ENCODE measurements at regions not wholly inside any gene's neighbourhood (a gene's known extent, or its start where the extent isn't known, plus 50 kb on each side); places are given as distances from the start of the nearest gene placed in this dataset.

DNA sequence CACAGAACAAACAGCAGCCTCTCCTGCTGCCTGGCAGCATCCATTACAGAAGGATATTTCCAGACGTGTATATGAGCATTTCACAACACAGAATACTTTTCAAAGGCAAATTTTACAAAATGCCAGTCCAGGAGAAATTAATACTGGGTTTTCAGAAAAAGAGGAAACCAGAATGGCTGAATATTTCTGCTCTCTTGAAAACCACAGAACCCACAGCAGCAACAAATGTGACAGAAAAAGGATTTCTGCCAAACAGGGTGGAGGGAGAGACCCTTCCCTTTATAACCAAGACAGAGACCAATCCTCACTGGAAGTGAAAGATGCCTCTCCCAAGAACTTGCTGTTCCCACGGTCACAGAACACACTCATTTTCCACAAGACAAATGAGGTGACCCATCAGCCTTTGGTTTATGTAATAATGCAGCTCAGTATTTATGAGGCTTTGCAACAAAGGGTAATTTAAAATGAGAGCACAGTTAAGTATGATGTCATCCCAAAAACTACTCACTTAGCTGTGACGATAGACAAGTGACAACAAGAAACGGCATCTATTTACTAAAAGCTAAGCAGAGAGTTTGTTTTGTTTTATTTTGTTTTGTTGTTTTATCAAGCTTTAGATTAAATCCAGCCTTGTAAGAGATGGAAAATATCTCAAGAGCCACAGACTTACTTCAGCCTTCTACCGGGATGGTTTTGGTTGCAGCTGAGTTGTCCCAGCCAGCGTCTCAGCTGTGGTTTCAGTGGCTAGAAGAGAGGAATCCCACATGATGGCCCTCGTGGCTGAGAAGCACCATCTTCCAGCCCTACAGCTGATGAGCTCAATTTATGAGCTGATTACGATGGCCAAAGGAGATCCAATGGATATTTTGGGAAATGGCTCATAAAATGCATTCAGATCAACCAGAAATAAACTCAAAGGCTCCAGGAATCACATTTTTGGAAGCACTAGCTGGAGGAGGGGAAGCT, 249.3 kb upstream of the AGAP1 start:
- in situ Hi-C loops (cut with MboI; ENCODE audit: low sequenced_read_pairs): no loop called here

DNA sequence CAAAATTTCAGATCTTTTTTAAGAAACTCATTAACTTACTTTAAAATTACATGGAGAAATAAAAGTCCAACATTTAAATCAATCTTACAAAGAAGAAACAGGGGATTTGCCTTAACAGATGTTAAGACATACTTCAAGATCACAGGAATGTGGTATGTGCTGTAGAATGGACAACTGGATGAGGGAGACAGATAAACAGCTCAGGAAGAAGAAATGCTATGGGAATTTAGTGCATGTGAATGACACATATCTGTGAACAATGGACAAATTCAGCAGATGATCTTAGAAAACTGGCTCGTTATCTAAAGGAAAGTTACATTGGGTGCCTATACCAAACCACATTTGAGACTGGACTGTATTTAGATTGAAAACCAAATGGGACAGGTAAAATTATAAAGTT, 246.8 kb upstream of the AGAP1 start:
- in situ Hi-C loops (cut with MboI; ENCODE audit: low sequenced_read_pairs): no loop called here

DNA sequence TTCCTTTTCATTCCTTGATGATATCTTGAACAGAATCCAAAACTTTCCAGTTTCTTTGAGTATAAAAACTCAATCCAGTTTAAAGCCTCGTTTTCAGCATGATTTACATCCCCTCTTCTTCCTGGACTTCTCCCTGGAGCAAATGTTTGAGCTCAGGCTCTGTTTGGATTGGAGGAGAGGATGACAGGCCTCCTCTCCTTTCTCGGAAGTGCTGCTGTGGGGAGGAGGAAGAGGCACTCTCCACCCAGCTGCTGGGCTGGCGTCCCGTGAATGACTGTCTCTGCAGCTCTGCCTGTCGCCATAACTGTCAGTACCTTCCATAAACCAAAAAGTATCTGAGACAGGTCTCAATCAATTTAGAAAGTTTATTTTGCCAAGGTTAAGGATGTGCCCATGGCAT, 238.2 kb upstream of the AGAP1 start:
- in situ Hi-C loops (cut with MboI; ENCODE audit: low sequenced_read_pairs): no loop called here

DNA sequence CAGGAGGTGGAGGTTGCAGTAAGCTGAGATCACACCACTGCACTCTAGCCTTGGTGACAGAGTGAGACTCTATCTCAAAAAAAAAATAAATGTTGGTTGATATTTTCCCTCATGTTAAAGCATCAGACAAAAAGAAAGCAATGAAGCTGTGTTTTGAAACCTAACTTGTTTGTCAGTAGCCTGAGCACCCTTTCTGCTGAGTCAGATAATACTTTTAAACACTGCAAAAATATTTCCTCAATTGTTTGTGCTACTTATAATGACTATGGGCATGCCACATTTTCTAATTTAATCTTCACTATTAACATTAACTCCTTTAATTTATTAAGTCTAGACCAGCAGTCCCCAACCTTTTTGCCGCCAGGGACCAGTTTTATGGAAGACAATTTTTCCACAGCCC, 236.3 kb upstream of the AGAP1 start:
- in situ Hi-C loops (cut with MboI; ENCODE audit: low sequenced_read_pairs): no loop called here

DNA sequence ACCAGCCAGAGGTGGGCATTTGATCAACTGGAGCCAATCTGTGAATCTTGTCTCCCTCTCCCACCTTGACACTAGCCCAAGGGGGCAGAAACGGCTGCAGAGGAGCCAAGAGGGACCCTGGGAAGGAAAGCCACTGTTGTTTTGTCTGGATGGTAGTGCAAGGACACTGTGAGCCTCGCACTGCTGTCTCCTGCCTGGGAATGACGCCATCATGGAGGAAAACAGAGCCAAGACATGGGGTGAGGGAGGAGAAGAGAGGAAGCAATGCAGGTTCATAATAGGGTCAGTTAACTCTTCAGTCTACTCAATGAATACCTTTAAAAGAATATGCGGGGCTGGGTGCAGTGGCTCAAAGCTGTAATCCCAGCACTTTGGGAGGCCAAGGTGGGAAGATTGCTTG, 231.1 kb upstream of the AGAP1 start:
- in situ Hi-C loops (cut with MboI; ENCODE audit: low sequenced_read_pairs): no loop called here

DNA sequence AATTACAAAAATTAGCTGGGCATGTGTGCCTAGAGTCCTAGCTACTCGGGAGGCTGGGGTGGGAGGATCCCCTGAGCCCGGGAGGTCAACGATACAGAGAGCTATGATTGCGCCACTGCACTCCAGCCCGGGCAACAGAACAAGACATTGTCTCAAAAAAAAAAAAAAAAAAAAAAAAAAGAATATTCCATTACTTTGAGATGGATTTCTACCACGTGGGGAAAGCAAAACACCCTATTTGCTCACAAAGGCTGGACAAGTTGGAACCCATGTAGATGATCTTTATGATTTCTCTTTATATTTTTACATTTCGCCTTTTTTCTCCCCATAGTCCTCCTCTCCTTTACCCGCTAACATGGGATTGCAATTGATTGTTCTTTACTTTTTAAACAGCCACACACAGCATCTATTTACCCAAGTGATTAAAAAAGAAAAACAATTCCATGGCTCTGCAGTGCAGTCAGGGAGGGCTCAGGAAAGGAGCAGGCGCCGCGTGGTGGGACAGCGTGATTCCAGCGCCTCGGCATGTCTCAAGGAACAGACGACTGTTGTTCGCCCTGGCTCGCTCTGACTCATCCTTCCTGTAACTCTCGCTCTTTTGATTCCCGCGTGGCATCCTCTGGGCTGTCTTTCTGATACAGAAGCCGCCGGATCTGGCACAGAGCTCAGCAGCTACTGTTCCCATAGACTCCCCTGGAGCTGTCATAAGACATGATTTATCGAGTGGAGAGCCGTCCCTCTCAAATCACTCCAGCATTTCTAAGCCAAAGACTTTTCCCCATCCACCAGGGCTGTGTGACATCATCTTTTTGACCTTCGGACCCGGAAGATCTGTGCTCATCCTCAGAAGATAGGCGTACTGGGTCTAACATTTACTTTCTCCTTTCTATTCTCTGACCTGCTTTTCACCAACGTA, 230.4 kb upstream of the AGAP1 start:
- in situ Hi-C loops (cut with MboI; ENCODE audit: low sequenced_read_pairs): no loop called here

DNA sequence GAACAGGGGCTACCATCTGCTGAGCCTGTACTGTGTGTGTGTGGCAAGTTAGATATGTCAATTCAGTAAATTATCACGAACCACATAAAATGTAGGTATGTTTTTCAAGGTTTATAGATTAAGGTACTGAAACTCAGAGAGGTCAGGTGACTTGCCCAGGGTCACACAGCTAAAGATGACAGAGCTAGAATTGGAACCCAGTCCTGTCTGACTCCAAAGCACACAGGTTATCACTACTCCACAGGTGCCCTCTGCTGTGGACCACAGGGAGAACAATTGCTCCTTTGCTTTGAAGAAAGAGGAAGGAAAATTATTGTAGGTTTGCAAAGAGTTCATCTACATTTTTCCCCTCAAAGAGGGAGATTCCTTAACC, 229.7 kb upstream of the AGAP1 start:
- in situ Hi-C loops (cut with MboI; ENCODE audit: low sequenced_read_pairs): no loop called here

DNA sequence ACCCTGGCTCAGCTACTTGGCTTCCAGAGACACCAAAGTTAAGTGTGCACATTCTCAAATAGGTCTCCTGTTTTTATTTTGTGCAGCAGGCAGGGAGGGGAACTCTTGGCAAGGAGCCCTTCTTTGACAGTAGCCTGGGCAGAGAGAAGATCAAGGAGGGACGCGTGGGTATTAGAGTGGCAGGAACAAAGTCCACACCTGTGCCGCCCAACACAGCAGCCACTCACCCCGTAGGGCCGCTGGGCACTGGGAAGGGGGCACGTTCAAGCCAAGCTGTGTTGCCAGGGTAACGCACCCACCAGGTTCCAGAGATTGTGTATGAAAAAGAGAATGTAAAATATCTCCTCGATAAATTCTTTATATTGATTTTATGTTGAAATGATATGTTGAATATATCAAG, 229.3 kb upstream of the AGAP1 start:
- in situ Hi-C loops (cut with MboI; ENCODE audit: low sequenced_read_pairs): no loop called here

DNA sequence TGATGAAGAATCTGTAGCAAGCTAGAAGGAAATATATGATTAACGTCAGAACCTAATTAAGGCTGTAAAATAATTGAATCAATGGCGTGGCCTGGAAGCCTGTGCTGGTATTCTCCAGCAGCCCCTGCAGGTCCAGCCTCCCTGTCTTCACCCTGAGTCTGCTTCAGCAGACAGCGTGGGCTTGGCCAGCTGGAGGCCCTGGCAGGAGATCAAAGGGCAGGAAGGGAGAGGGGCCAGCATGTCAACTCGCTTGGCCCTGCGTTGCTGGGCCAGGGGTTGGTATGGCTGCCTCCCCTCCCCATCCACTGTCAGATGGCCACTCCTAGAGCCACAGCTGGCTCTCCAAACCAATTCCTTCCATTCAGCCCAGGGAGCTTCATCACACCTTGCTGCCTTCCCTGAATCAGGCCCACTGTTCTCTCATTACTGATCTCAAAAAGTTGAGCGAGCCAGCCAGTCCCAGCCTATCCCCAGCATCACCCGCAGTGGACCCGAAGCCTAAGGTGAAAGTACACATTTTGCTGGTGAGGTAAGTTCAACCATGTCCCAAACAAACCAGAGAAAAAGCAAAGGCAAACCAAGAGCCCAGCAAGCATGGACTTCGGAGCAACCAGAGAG, 228.4 kb upstream of the AGAP1 start:
- in situ Hi-C loops (cut with MboI; ENCODE audit: low sequenced_read_pairs): no loop called here

DNA sequence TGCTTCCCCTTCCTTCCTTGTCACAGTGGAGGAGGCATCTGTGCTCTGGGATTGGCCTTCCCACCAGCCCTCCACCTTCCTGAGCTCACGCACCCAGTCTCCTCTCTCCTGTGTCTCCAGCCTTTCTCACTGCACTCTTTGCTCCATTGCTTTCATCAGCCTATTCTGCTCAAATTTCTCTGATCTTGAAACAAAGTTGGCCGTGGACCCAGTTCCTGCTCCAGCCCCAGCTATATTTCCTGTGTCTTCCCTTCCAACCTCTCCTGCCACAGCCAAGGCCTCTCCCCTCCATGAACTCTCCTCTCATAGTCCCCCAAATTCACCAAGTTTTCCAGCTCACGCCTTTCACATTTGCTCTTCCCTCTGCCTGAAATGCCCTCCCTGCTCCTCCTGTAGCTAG, 226.6 kb upstream of the AGAP1 start:
- in situ Hi-C loops (cut with MboI; ENCODE audit: low sequenced_read_pairs): no loop called here

DNA sequence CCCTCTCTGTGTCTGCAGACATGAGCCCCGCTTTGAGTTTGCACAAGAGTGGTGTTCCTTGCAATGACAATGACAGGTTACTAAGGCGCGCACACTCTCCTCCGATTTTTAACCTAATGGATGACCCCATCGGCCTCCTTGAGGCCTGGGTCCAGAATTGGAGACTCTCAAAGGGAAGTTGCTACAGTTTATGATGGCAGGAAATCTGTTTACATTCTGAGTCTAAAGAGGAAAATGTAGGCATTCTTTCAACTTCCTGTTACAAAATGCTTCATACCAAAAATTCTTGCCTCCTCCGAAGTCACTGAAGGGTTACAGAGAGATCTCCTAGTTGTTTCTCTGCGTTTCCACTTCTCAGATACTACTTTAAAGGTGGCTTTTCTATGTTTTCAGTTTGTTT, 225.3 kb upstream of the AGAP1 start:
- in situ Hi-C loops (cut with MboI; ENCODE audit: low sequenced_read_pairs): no loop called here

DNA sequence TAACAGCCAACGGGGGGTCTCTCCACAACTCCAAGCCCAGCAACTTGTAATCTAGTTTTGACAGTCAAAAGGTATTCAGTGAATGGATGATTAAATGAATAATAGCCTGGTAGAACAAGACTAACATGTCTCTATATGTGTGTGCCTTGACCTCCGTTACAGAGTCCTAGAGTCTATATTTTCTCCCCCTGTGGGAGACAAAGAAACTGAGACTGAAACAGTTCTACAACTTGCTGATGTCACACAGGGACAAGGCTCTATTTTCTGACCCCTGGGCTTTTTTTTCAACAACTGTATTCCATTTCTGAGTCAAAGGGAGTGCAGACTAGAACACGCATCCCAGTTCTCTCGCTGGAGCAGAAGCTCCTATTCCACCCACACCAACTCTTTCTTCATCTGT, 223.6 kb upstream of the AGAP1 start:
- in situ Hi-C loops (cut with MboI; ENCODE audit: low sequenced_read_pairs): no loop called here

DNA sequence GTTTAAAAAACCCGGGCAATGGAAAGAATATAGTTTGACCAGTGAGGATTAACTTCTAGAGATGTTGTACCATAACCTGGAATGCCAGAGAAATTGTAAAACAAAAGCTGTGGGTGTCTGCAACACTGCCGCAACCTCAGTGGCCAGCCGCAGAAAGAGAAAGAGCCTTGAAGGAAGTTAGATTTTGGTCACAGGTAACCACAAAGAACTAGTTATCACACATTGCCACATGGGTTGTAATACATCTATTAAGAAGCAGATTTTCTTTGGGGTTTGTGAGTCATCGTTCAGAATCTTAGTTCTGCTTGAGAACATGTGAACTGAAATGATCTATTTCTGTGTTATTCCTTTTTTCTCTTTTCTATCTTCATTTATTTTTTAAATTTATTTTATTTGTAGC, 222.9 kb upstream of the AGAP1 start:
- in situ Hi-C loops (cut with MboI; ENCODE audit: low sequenced_read_pairs): no loop called here

DNA sequence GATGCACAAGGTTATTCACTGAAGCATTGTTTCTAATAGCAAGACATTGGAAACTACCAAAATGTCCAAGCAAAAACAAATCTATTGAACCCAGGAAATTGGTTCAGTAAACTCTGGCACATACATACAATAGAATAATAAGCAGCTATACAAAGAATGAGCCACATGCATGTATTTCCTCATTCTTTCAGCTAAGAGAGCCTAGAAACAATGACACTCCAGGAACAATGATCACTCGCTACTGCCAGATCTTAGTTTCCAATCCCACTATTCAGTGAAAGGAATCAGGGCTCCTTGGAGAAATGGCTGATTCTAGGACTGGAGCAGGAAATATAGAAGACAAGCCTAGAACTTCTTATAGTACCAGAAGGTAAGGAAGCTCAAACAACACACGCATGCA, 221.9 kb upstream of the AGAP1 start:
- in situ Hi-C loops (cut with MboI; ENCODE audit: low sequenced_read_pairs): no loop called here

DNA sequence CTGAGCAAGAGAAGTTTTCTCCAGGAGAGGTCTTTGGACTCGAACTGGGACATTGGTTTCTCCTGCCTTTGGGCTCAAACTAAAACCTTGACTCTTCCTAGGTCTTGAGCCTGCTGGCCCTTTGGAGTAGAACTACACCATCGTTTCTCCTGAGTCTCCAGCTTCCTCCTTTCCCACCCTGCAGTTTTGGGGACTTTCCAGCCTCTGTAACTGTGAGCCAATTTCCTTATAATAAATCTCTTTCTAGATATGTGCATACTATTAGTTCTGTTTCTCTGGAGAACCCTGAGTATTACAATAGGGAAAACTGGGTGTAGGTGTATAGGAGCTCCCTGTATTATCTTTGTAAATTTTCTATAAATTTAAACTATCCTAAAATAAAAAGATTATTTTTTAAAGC, 219.8 kb upstream of the AGAP1 start:
- in situ Hi-C loops (cut with MboI; ENCODE audit: low sequenced_read_pairs): no loop called here

DNA sequence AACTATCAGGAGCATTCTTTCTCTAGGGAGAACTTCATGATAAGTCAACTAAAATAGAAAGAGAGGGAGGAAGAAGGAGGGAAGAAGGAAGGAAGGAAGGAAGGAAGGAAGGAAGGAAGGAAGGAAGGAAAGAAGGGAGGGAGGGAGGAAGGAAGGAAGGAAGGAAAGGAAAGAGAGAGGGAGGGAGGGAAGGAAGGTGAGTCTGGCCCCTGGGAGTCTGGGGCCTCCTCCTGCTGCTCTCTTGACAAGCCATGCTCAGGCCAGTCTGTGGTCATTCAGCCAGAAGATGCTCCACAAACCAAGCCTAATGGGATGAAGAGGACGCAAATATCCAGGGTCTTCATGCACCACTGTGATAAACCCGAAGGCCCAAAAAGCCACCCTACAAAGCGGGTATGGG, 216.4 kb upstream of the AGAP1 start:
- in situ Hi-C loops (cut with MboI; ENCODE audit: low sequenced_read_pairs): no loop called here

DNA sequence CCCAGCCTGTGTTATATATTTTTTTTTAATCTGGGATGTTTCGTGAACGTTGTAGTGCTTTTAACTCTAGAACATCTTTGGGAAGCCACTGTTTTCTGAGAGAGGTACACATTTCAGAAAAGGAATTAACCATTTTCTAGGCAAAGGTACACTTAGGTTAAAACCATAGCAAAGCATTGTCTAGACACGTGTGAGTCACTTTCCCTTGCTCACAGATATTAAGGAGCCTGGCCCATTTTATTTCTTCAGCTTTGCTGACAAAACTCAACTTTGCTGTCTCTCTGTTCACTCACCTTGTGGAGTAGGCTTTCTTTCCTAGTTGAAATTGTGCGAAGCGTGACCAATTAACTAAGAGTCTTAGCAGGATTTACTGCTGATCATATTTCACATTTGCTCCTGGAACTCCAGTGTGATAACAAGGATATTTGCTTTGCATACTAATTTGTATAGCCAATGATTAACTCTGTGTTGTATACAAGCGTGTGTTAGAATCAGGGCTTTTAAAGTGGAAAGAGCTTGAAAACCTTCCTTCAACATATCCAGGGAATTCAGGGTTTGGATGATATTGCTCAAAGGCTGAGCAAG, 215.0 kb upstream of the AGAP1 start:
- in situ Hi-C loops (cut with MboI; ENCODE audit: low sequenced_read_pairs): no loop called here

DNA sequence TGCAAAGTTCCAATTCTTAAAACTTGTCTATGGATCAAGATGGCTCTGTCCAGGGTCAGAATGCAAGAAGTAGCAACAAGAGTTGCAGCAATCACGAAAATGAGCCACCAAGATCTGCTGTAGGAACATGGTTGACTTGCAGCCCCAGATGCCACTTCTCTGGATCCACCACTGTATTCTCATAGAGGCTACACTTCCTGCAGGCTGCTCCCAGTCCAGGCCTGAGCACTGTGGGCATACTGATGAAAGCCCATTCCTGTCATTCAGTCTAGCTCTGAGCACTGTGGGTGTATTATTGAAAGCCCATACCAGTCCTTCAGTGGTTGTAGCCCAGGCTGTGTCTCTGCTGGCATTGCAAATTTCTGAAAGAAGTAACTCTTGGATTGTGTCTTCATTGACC, 213.9 kb upstream of the AGAP1 start:
- in situ Hi-C loops (cut with MboI; ENCODE audit: low sequenced_read_pairs): no loop called here

DNA sequence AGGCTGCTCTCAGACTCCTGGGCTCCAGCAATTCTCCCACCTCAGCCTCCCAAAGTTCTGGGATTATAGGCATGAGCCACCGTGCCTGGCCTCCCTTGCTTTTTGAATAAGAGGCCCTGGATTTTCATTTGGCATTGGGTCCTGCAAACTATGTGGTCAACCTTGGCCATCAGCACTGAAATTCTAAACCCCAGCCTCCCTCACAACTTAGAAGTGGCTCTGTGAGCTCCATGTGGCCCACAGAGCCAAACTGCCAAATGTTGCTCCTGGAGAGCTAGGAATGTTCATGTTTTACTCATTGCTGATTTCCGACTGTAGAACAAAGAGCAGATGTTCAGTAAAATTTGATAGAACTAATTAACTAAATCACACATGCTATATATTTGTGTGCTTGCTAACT, 210.6 kb upstream of the AGAP1 start:
- in situ Hi-C loops (cut with MboI; ENCODE audit: low sequenced_read_pairs): no loop called here

DNA sequence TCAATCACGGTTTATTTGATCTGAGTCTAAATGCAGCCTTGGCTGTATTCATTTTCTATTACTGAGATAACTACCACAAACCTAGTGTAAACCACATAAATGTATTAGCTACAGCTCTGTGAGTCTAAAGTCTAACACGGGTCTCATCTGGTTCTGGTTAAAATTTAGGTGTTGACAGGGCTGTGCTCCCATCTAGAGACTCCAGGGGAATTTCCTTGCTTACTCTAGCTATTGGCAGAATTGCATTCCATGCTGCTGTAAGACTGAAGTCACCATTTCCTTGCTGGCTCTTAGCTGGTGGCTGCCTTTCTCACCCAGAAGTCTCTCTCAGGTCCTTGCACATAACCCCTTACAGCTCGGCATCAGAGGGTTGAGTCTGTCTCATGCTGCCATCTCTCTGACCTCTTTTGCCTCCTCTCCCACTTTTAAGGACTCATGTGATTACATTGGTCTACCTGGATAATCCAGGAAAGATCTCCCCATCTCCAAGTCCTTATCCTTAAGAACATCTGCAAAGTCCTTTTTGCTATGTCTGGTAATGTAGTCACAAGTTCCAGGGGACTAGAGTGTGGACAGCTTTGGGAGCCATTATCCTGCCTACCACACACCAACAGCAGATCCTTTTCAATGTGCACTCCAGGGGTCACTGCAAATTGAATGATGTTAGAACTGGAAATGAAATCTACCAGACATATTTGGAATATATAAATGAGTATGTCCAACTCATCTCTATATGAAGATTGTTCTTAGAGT, 207.0 kb upstream of the AGAP1 start:
- in situ Hi-C loops (cut with MboI; ENCODE audit: low sequenced_read_pairs): no loop called here

DNA sequence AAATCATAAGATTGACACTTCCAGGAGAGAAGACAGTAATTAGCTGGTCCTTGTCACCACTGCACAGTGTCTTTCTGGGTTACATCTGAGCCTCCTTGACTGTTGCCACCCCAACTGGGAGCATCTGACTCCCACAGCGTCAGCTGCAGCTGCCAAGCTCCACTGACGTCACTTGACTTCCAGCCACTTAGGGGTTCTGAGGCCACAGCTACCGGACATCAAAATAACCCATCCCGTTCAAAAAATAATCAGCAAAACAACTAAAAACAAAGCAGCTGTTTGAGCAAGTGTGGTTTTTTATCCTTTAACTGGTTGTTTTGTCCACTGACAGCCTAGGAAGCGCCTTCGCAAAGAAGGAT, 206.5 kb upstream of the AGAP1 start:
- in situ Hi-C loops (cut with MboI; ENCODE audit: low sequenced_read_pairs): no loop called here

Measured in HL-60/S4 treated with retinoic acid at 250 ng/mL for 4 days and 3 days (cell line).